ENCODE measurements at regions not wholly inside any gene's neighbourhood (a gene's known extent, or its start where the extent isn't known, plus 50 kb on each side); places are given as distances from the start of the nearest gene placed in this dataset.

DNA sequence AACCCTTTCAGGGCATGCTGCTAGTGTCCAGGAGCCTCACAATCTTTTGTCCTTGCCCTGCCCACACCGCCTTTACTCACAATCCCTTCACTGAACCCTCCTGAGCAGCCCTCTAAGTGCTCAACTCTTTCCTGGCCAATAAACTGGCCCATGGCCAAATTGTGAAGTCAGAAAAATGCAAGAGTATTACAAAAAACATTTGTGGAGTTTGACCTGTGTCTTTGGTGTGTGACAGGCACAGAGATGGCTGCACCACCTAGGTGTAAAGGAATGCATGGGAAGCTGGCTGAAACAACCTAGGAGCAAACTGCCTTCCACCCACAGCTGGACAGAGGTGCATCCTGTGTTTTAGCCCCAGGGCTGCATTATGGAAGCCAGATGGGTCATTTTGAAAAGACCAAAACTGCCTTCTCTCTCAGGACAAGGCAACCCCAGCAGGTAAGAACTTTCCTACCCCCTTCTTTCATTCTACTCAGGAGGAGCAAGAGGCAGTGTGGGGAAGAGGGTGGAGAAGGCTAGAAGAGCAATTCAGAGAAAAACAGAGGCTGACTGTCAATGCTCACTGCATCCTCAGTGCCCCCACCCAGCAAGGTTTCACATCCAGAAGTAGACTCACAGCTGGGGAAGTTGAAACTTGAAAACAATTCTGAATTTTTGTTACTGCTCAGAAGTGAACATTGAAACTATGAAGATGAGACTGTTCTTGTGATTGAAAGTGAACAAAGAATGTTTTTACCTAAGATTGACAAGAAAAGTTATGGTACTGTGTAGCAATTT, 78.6 kb downstream of the TRIM42 start:
- H3F3A ChIP-seq (ENCODE audit: low read depth) = no peaks in the 10 kb centered on the region
- no peak overlapping the region for H3K9ac ChIP-seq
- H3K9me3 ChIP-seq (ENCODE audit: low read depth) = no peaks in the 10 kb centered on the region
- H3K27ac ChIP-seq = no peak overlapping the region
- no peak for DNase-seq (ENCODE audit: low spot score)
- Mint-ChIP-seq H3K36me3 (no peaks in the 10 kb centered on the region), H3K27me3 (ENCODE audit: insufficient read depth, low read depth) (peaks cover 9% of the 10 kb centered on the region), H3K4me3 (no peak overlapping the region), H3K4me1 (no peaks in the 10 kb centered on the region), H3K27ac (no peak overlapping the region), H3K9me3 (no peaks in the 10 kb centered on the region)
- H3K79me2 ChIP-seq (ENCODE audit: low read depth) = no peaks in the 10 kb centered on the region
- H2AFZ ChIP-seq (replicated peaks) = no peak overlapping the region
- no peaks in the 10 kb centered on the region for H3K27me3 ChIP-seq
- TF ChIP-seq, protein P1, sequence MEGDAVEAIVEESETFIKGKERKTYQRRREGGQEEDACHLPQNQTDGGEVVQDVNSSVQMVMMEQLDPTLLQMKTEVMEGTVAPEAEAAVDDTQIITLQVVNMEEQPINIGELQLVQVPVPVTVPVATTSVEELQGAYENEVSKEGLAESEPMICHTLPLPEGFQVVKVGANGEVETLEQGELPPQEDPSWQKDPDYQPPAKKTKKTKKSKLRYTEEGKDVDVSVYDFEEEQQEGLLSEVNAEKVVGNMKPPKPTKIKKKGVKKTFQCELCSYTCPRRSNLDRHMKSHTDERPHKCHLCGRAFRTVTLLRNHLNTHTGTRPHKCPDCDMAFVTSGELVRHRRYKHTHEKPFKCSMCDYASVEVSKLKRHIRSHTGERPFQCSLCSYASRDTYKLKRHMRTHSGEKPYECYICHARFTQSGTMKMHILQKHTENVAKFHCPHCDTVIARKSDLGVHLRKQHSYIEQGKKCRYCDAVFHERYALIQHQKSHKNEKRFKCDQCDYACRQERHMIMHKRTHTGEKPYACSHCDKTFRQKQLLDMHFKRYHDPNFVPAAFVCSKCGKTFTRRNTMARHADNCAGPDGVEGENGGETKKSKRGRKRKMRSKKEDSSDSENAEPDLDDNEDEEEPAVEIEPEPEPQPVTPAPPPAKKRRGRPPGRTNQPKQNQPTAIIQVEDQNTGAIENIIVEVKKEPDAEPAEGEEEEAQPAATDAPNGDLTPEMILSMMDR (IDR thresholded peaks at IDR 0.05) = no peak
- TF ChIP-seq EZH2phosphoT487 (IDR thresholded peaks at IDR 0.05) (no peak), EZH2 (IDR thresholded peaks at IDR 0.05) (no peak)
- H4K20me1 ChIP-seq (ENCODE audit: low read depth) = no peaks in the 10 kb centered on the region
- H3K4me3 ChIP-seq = no peak overlapping the region
- H3K4me1 ChIP-seq = no peaks in the 10 kb centered on the region
- H3K4me2 ChIP-seq = no peak overlapping the region
- H3K36me3 ChIP-seq = no peaks in the 10 kb centered on the region

DNA sequence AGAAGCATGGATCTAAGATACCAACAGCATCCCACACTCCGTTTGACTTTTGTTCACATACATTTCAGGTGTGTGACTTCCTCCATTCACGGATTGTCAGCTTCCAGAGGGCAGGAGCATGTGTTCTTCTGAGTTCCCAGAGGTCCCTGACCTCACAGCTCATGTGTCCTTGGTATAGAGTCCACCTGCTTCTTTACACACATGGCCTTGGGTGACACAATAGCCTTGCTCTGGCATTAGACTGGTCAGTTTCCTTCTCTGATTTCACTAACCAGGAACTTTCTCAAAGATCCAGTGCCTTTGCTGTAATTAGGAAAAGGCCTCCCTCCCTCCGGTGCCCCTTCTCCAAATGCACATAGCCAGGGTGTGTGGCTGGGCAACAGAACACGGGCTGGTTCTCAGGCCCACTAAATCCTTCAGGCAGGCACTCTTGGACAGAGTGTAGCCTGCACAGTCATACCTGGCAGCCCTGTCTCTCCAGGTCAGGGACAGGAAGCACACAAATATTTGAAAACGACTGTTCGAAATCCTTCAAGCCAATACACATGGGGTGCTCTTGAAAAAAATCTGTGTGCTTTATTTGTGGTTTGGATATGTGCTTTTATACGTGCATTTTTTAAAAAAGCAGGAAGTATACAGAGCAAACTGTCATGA, 81.1 kb downstream of the TRIM42 start:
- no peak overlapping the region for H3K9ac ChIP-seq

DNA sequence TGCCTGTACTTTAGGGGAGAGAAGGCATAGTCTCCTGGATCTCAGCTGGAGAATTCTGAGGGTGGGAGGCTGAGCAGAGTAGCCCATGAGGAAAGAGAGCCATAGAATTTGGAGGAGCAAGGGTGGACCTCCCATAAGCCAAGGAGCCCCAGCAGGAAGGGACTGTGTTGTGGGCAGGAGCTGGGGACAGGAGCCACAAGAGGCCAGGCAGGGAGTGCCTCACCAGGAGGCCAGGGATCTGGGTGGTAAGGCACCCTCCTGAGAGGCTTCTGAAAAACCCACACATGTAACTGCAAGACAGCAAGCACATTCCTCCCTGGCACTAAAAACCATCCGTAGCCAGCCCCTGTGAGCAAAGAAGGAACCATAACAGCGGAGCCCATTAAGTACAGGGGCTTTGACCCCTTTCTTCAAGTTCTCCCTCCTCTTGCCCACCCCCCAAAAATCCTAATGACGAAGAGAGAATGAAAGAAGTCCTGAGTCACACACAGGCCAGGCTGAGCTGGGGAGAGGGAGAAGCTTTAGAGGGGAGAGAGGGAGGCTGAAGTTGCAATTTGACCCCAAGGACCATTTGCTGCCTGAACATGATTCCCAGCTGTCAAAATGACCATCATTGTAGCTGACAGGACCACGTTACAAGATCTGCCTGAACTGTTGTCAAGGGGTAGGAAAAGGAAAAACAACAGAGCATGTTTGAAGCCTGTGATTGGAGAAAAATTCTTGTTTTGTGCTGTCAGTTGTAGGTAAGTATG, 82.6 kb downstream of the TRIM42 start:
- Mint-ChIP-seq H3K27me3 (ENCODE audit: insufficient read depth, low read depth) (peaks cover 3% of the 10 kb centered on the region), H3K4me1 (no peaks in the 10 kb centered on the region), H3K4me3 (no peak overlapping the region), H3K36me3 (no peaks in the 10 kb centered on the region), H3K9me3 (no peaks in the 10 kb centered on the region), H3K27ac (no peak overlapping the region)
- H3K4me2 ChIP-seq = no peak overlapping the region
- no peaks in the 10 kb centered on the region for H3K9me3 ChIP-seq (ENCODE audit: low read depth)
- H3K79me2 ChIP-seq (ENCODE audit: low read depth) = no peaks in the 10 kb centered on the region
- TF ChIP-seq EZH2 (IDR thresholded peaks at IDR 0.05) = no peak
- TF ChIP-seq, protein P1 (IDR thresholded peaks at IDR 0.05) = no peak
- TF ChIP-seq EZH2phosphoT487 (IDR thresholded peaks at IDR 0.05) = no peak
- no peak overlapping the region for H3K4me3 ChIP-seq
- no peak overlapping the region for H2AFZ ChIP-seq (replicated peaks)
- H3K4me1 ChIP-seq = no peaks in the 10 kb centered on the region
- no peak overlapping the region for H3K9ac ChIP-seq
- no peaks in the 10 kb centered on the region for H3F3A ChIP-seq (ENCODE audit: low read depth)
- H3K36me3 ChIP-seq = no peaks in the 10 kb centered on the region
- no peaks in the 10 kb centered on the region for H4K20me1 ChIP-seq (ENCODE audit: low read depth)
- no peaks in the 10 kb centered on the region for H3K27me3 ChIP-seq
- H3K27ac ChIP-seq = no peak overlapping the region
- no peak for DNase-seq (ENCODE audit: low spot score)

More for the DNA sequence above, 81.1 kb downstream of the TRIM42 start:
- H2AFZ ChIP-seq (replicated peaks) = no peak overlapping the region
- no peaks in the 10 kb centered on the region for H3F3A ChIP-seq (ENCODE audit: low read depth)
- Mint-ChIP-seq H3K27me3 (ENCODE audit: insufficient read depth, low read depth) (peaks cover 5% of the 10 kb centered on the region), H3K27ac (no peak overlapping the region), H3K4me1 (no peaks in the 10 kb centered on the region), H3K36me3 (no peaks in the 10 kb centered on the region), H3K9me3 (no peaks in the 10 kb centered on the region), H3K4me3 (no peak overlapping the region)
- TF ChIP-seq, protein P1 (IDR thresholded peaks at IDR 0.05) = no peak
- TF ChIP-seq EZH2 (IDR thresholded peaks at IDR 0.05) = no peak
- TF ChIP-seq EZH2phosphoT487 (IDR thresholded peaks at IDR 0.05) = no peak
- H3K36me3 ChIP-seq = no peaks in the 10 kb centered on the region
- H3K79me2 ChIP-seq (ENCODE audit: low read depth) = no peaks in the 10 kb centered on the region
- no peaks in the 10 kb centered on the region for H4K20me1 ChIP-seq (ENCODE audit: low read depth)
- H3K27ac ChIP-seq = no peak overlapping the region
- H3K4me3 ChIP-seq = no peak overlapping the region
- no peak overlapping the region for H3K4me2 ChIP-seq
- no peak for DNase-seq (ENCODE audit: low spot score)
- H3K4me1 ChIP-seq = no peaks in the 10 kb centered on the region
- H3K9me3 ChIP-seq (ENCODE audit: low read depth) = no peaks in the 10 kb centered on the region
- H3K27me3 ChIP-seq = no peaks in the 10 kb centered on the region
